Chondrocyte (in vitro differentiated cells): ENCODE measurements at regions not wholly inside any gene's neighbourhood (a gene's known extent, or its start where the extent isn't known, plus 50 kb on each side); places are given as distances from the start of the nearest gene placed in this dataset.

ENCODE experiments used
- DNase-seq: peaks from one replicate; pipeline ENCODE4 v3.0.0; 2021; ENCODE audit warnings: mixed read lengths, low spot score
- H3K27ac Mint-ChIP-seq: one replicate; pipeline ENCODE4 v1.8.0; 2021; ENCODE audit warnings: mild to moderate bottlenecking, moderate library complexity, mixed read lengths; ENCODE audit not compliant: unreplicated experiment
- H3K27me3 Mint-ChIP-seq: 2 replicates; pipeline ENCODE4 v1.8.0; 2021; ENCODE audit warnings: low read depth, mixed read lengths
- H3K36me3 Mint-ChIP-seq: 2 replicates; pipeline ENCODE4 v1.8.0; 2021; ENCODE audit warnings: low read depth, mixed read lengths
- H3K4me1 Mint-ChIP-seq: 2 replicates; pipeline ENCODE4 v1.8.0; 2021; ENCODE audit warnings: low read depth, mild to moderate bottlenecking, mixed read lengths
- H3K4me3 Mint-ChIP-seq: one replicate; pipeline ENCODE4 v1.8.0; 2021; ENCODE audit warnings: mild to moderate bottlenecking, moderate library complexity, mixed read lengths; ENCODE audit not compliant: unreplicated experiment
- H3K9me3 Mint-ChIP-seq: 2 replicates; pipeline ENCODE4 v1.8.0; 2021; ENCODE audit warnings: low read depth, mixed read lengths
- TF ChIP-seq, protein P1 (sequence below): fragments of 200-600 bp; sonication (generic); IDR thresholded peaks from 2 replicates; pipeline ENCODE4 v1.5.0; 2021; ENCODE audit warnings: antibody characterized with exemption, mild to moderate bottlenecking, moderate library complexity

DNA sequence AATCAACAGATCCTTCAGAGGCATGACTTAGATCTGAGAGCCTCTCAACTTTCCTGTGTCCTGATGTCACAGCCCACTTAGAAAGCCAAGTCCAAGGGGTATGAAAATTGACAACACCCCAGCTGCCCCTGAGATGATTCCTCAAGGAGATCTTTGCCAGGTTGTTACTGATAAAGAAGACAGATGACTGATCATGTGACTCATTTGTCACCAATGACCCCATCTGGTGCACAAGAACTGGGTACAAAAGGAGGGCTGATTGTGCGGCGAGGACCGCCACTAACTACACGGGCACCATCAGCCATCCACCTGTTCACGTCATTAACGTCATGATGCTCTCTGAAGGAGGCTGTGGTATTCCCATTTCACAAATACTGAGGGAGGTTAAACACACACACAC lies 583.2 kb upstream of the KLF4 start:
- H3K4me3 Mint-ChIP-seq = no peak overlapping the region
- no peaks in the 10 kb centered on the region for H3K9me3 Mint-ChIP-seq
- no peak overlapping the region for H3K27ac Mint-ChIP-seq
- no peaks in the 10 kb centered on the region for H3K4me1 Mint-ChIP-seq
- no peaks in the 10 kb centered on the region for H3K36me3 Mint-ChIP-seq
- no peak for DNase-seq
- peaks cover 7% of the 10 kb centered on the region for H3K27me3 Mint-ChIP-seq
- TF ChIP-seq, protein P1, sequence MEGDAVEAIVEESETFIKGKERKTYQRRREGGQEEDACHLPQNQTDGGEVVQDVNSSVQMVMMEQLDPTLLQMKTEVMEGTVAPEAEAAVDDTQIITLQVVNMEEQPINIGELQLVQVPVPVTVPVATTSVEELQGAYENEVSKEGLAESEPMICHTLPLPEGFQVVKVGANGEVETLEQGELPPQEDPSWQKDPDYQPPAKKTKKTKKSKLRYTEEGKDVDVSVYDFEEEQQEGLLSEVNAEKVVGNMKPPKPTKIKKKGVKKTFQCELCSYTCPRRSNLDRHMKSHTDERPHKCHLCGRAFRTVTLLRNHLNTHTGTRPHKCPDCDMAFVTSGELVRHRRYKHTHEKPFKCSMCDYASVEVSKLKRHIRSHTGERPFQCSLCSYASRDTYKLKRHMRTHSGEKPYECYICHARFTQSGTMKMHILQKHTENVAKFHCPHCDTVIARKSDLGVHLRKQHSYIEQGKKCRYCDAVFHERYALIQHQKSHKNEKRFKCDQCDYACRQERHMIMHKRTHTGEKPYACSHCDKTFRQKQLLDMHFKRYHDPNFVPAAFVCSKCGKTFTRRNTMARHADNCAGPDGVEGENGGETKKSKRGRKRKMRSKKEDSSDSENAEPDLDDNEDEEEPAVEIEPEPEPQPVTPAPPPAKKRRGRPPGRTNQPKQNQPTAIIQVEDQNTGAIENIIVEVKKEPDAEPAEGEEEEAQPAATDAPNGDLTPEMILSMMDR = no peak

DNA sequence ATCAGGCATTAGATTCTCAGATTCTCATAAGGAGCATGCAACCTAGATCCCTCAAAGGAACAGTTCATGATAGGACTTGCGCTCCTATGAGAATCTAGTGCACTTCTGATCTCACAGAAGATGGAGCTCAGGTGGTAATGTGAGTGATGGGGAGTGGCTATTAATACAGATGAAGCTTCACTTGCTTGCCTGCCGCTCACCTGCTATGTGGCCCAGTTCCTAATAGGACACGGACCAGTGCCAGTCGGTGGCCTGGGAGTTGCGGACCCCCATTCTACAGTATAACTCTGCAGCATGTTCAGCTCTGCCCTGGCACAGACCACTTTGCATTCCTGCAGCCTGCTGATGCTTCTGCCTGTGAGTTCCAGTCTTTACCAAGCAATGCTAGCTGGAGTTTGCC lies 581.3 kb upstream of the KLF4 start:
- Mint-ChIP-seq H3K27me3 (peaks cover 7% of the 10 kb centered on the region), H3K4me1 (no peaks in the 10 kb centered on the region), H3K4me3 (no peak overlapping the region), H3K36me3 (no peaks in the 10 kb centered on the region), H3K27ac (no peak overlapping the region), H3K9me3 (peaks cover 2% of the 10 kb centered on the region)
- TF ChIP-seq, protein P1 = no peak
- no peak for DNase-seq

DNA sequence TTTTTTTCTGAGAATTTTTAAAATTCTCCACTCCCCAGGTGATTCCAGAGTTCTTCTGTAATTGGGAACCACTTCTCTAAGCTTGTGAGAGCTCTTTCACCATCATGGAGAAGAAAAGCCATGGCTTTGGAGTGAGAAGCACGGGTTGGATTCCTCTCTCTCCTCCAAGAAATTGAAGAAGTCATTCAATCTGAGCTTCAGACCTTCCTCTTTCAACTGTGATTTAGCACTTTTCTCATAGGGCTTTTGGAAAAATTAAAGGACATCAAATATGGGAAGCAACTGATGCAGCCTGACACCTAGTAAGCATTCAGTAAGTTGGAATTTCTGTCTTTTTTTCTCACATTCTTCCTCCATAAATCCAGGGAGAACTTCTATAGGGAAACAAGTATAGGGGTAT lies 580.4 kb upstream of the KLF4 start:
- no peak overlapping the region for H3K4me3 Mint-ChIP-seq
- TF ChIP-seq, protein P1 = no peak
- no peak overlapping the region for H3K27ac Mint-ChIP-seq
- DNase-seq = no peak
- no peaks in the 10 kb centered on the region for H3K36me3 Mint-ChIP-seq
- peaks cover 6% of the 10 kb centered on the region for H3K9me3 Mint-ChIP-seq
- peaks cover 7% of the 10 kb centered on the region for H3K27me3 Mint-ChIP-seq
- H3K4me1 Mint-ChIP-seq = no peaks in the 10 kb centered on the region

DNA sequence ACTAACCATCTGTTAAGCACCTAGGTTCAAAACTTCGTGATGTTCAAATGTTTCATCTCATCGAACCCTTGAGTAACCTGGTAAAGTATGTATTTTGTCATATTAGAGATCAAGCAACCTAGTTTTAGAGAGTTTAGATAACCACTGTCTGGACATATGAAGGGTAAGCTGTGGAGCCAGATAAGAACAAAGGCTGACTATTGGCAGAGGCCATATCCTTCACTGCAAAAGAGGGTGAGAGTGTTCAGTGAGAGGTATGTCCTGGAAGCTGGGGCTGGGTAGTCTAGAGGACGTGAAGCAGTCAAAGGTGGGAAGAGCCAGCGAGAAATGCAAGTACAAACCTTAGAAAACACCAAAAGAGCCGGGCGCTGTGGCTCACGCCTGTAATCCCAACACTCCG lies 573.1 kb upstream of the KLF4 start:
- TF ChIP-seq, protein P1 = no peak
- Mint-ChIP-seq H3K27me3 (peaks cover 2% of the 10 kb centered on the region), H3K4me1 (peaks cover 17% of the 10 kb centered on the region), H3K27ac (no peak overlapping the region), H3K9me3 (peaks cover 6% of the 10 kb centered on the region), H3K36me3 (no peaks in the 10 kb centered on the region), H3K4me3 (no peak overlapping the region)
- DNase-seq = no peak

DNA sequence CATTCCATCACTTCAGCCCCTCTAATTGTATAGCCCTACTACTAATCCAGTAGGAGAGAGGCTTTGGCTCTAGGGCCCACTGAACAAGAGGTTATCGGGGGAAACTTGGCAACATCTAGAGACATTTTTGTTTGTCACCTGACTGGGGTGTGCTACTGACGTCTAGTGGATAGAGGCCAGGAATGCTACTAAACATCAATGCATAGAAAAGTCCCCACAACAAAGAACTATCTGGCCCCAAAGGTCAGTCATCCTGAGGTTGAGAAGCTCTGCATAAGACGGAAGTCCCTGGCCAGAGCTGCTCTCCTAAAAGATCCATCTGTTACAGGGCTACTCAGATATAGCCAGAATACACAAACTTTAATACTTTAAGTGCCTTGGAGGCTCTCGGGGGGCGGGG lies 570.6 kb upstream of the KLF4 start:
- H3K36me3 Mint-ChIP-seq = no peaks in the 10 kb centered on the region
- peaks cover 2% of the 10 kb centered on the region for H3K27me3 Mint-ChIP-seq
- H3K9me3 Mint-ChIP-seq = no peaks in the 10 kb centered on the region
- no peak overlapping the region for H3K4me3 Mint-ChIP-seq
- H3K4me1 Mint-ChIP-seq = peaks cover 33% of the 10 kb centered on the region
- TF ChIP-seq, protein P1 = no peak
- no peak overlapping the region for H3K27ac Mint-ChIP-seq
- no peak for DNase-seq
